Neural crest cell (in vitro differentiated cells): ENCODE measurements at regions not wholly inside any gene's neighbourhood (a gene's known extent, or its start where the extent isn't known, plus 50 kb on each side); places are given as distances from the start of the nearest gene placed in this dataset.
"Not testable (repeated sequence)": the region's sequence is repeated elsewhere in the genome, so short reads cannot be mapped to it uniquely, and the experiment has no call there.

Experiments
- DNase-seq: peaks from one replicate; pipeline ENCODE4 v3.0.0; 2021; ENCODE audit warnings: low read depth, mixed read lengths, low spot score
- H3K27ac Mint-ChIP-seq: one replicate; pipeline ENCODE4 v1.8.0; 2021; ENCODE audit warnings: mild to moderate bottlenecking, mixed read lengths; ENCODE audit not compliant: unreplicated experiment
- H3K27me3 Mint-ChIP-seq: 2 replicates; pipeline ENCODE4 v1.8.0; 2021; ENCODE audit warnings: low read depth, mild to moderate bottlenecking, mixed read lengths
- H3K36me3 Mint-ChIP-seq: 2 replicates; pipeline ENCODE4 v1.8.0; 2021; ENCODE audit warnings: low read depth, mild to moderate bottlenecking, mixed read lengths
- H3K4me1 Mint-ChIP-seq: 2 replicates; pipeline ENCODE4 v1.8.0; 2021; ENCODE audit warnings: mixed read lengths
- H3K4me3 Mint-ChIP-seq: one replicate; pipeline ENCODE4 v1.8.0; 2021; ENCODE audit warnings: mild to moderate bottlenecking, mixed read lengths
- H3K9me3 Mint-ChIP-seq: 2 replicates; pipeline ENCODE4 v1.8.0; 2021; ENCODE audit warnings: mixed read lengths
- TF ChIP-seq, protein P1 (sequence below): fragments of 200-600 bp; sonication (generic); conservative IDR thresholded peaks from 2 replicates; pipeline ENCODE4 v1.5.0; 2021; ENCODE audit warnings: antibody characterized with exemption, mild to moderate bottlenecking

DNA sequence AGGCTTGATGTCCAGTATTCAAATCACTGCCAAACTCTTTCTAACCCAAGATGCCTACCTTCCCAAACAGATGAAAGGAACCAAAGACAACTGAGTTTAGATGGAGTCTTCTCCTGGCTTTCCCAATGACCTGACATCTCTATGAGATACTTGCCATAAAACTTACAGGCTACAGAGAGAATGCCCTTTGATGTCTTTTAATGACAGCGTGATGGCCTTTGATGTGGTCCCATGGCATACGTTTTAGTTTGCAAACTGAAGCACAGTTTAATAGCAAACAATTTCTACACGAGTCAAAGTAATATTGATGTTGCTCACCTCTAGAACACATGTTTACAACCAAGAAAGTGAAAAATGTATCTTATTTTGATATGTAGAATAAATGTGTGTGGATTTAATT, 73.2 kb downstream of the ZIC4 start:
- H3K36me3 Mint-ChIP-seq, result no peaks in the 10 kb centered on the region
- DNase-seq, result no peak
- no peak overlapping the region for H3K4me3 Mint-ChIP-seq
- TF ChIP-seq, protein P1, sequence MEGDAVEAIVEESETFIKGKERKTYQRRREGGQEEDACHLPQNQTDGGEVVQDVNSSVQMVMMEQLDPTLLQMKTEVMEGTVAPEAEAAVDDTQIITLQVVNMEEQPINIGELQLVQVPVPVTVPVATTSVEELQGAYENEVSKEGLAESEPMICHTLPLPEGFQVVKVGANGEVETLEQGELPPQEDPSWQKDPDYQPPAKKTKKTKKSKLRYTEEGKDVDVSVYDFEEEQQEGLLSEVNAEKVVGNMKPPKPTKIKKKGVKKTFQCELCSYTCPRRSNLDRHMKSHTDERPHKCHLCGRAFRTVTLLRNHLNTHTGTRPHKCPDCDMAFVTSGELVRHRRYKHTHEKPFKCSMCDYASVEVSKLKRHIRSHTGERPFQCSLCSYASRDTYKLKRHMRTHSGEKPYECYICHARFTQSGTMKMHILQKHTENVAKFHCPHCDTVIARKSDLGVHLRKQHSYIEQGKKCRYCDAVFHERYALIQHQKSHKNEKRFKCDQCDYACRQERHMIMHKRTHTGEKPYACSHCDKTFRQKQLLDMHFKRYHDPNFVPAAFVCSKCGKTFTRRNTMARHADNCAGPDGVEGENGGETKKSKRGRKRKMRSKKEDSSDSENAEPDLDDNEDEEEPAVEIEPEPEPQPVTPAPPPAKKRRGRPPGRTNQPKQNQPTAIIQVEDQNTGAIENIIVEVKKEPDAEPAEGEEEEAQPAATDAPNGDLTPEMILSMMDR, result no peak
- H3K27me3 Mint-ChIP-seq, result peaks cover 46% of the 10 kb centered on the region
- H3K9me3 Mint-ChIP-seq, result no peaks in the 10 kb centered on the region
- no peaks in the 10 kb centered on the region for H3K4me1 Mint-ChIP-seq
- H3K27ac Mint-ChIP-seq, result no peak overlapping the region

DNA sequence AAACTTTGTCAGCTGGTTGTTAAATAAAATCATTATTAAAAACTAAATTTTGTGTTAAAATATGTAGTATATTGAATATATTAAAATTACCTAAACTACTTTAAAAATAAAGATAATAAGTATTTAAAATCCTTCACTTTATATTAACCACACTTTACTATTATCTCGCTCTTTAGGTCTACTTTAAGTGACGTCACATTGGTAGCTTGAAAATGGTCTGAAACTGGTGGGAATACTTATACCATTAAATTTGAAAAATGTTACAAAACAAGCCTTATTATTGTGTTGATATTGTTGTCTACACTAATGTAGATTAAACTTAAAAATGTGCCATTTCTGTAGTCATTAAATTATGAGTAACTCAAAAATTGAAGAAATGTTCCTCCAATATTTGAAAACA, 77.6 kb downstream of the ZIC4 start:
- H3K4me1 Mint-ChIP-seq, result no peaks in the 10 kb centered on the region

DNA sequence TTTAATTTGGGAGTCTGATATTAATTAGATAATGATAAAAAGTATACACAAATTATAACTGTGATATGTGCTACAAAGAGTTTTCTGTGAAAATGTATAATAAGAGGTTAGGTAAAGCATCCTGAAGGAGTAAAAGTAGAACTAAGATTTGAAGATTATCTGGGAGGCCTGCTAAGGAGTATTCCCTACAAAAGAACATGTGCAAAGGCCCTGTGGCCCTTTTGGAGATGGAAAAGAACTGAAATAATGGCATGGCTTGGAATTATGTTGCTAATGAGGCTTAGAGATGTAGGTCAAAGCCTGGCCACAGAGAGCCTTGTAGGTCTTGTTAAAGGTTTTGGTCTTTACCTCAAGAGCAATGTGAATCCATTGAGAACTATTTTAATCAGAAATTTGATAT, 82.0 kb downstream of the ZIC4 start:
- Mint-ChIP-seq H3K27me3 (no peaks in the 10 kb centered on the region), H3K4me3 (no peak overlapping the region)

More for the DNA sequence above, 77.6 kb downstream of the ZIC4 start:
- no peaks in the 10 kb centered on the region for H3K36me3 Mint-ChIP-seq
- no peak overlapping the region for H3K27ac Mint-ChIP-seq
- H3K27me3 Mint-ChIP-seq, result peaks cover 22% of the 10 kb centered on the region
- no peaks in the 10 kb centered on the region for H3K9me3 Mint-ChIP-seq
- DNase-seq, result no peak
- H3K4me3 Mint-ChIP-seq, result no peak overlapping the region
- TF ChIP-seq, protein P1, result no peak

DNA sequence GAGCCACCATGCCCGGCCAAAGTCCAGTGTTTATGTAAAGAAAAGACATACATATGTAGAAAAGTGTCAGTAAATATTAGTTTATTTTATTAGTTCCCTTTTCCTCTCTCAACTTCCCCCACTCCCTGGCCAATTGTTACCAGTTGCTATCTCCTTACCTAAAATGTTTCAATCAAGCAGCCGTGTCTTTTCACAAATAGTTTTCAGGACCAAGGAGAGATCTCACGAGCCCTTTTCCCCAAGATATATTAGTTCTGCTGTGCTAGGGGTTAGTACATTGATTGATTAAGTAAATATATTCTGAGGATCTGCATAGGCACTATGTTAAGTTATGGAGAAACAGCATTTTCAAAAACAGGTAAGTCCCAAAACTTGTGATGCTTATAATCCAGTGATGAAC, 87.4 kb downstream of the ZIC4 start:
- no peaks in the 10 kb centered on the region for H3K9me3 Mint-ChIP-seq
- H3K27me3 Mint-ChIP-seq, result no peaks in the 10 kb centered on the region
- no peaks in the 10 kb centered on the region for H3K36me3 Mint-ChIP-seq
- no peak for DNase-seq
- H3K4me3 Mint-ChIP-seq, result no peak overlapping the region
- TF ChIP-seq, protein P1, result no peak
- H3K4me1 Mint-ChIP-seq, result no peaks in the 10 kb centered on the region
- no peak overlapping the region for H3K27ac Mint-ChIP-seq

More for the DNA sequence above, 82.0 kb downstream of the ZIC4 start:
- no peaks in the 10 kb centered on the region for H3K4me1 Mint-ChIP-seq
- H3K27ac Mint-ChIP-seq, result no peak overlapping the region
- H3K36me3 Mint-ChIP-seq, result no peaks in the 10 kb centered on the region
- DNase-seq, result no peak
- TF ChIP-seq, protein P1, result no peak
- no peaks in the 10 kb centered on the region for H3K9me3 Mint-ChIP-seq

DNA sequence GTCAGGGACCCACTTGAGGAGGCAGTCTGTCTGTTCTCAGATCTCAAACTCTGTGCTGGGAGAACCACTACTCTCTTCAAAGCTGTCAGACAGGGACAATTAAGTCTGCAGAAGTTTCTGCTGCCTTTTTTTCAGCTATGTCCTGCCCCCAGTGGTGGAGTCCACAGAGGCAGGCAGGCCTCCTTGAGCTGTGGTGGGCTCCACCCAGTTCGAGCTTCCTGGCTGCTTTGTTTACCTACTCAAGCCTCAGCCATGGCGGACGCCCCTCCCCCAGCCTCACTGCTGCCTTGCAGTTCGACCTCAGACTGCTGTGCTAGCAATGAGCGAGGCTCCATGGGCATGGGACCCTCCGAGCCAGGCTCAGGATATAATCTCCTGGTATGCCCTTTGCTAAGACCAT, 89.3 kb downstream of the ZIC4 start:
- not testable (repeated sequence) for H3K36me3 Mint-ChIP-seq, DNase-seq

DNA sequence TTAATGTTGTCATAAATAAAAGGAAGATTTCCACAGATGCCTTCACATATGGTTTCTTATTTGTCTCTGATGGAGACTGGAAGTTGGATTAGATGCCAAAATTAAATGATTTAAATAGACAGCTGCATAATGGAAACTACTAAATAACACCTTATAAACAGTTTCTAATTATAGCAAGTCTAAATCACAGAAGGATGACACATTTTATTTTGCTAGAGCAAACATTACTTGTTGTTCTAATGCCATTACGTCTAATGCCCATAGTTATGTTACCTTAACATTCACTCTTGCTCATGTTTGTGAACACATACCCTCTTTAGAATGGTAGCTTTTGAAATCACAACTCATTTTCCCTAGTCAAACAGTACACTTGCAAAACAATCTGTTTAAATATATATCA, 92.8 kb downstream of the ZIC4 start:
- H3K27ac Mint-ChIP-seq, result no peak overlapping the region
- no peak for DNase-seq
- no peak overlapping the region for H3K4me3 Mint-ChIP-seq
- TF ChIP-seq, protein P1, result no peak
- no peaks in the 10 kb centered on the region for H3K9me3 Mint-ChIP-seq
- no peaks in the 10 kb centered on the region for H3K4me1 Mint-ChIP-seq
- H3K27me3 Mint-ChIP-seq, result peaks cover 6% of the 10 kb centered on the region
- no peaks in the 10 kb centered on the region for H3K36me3 Mint-ChIP-seq

More for the DNA sequence above, 89.3 kb downstream of the ZIC4 start:
- H3K4me1 Mint-ChIP-seq, H3K9me3 Mint-ChIP-seq, H3K4me3 Mint-ChIP-seq, H3K27ac Mint-ChIP-seq, H3K27me3 Mint-ChIP-seq: not testable (repeated sequence)
